Sigmoid colon (tissue), 6 donors: ENCODE measurements at regions not wholly inside any gene's neighbourhood (a gene's known extent, or its start where the extent isn't known, plus 50 kb on each side); places are given as distances from the start of the nearest gene placed in this dataset.

ENCODE experiments used
- DNase-seq: peaks from one replicate; pipeline ENCODE4 v3.0.0-alpha.2; 2019
- H3K27ac ChIP-seq, 4 donors: fragments of 200-600 bp; sonication (generic); one replicate each; pipeline ENCODE4 v1.5.1; 2016 to 2019; ENCODE audit warnings: mild to moderate bottlenecking in 1 of 4
- H3K27me3 ChIP-seq, 3 donors: fragments of 200-600 bp; sonication (generic); one replicate each; pipeline ENCODE4 v1.5.1; 2019; ENCODE audit warnings: mild to moderate bottlenecking in 1 of 3
- H3K36me3 ChIP-seq, 4 donors: fragments of 200-600 bp; sonication (generic); one replicate each; pipeline ENCODE4 v1.5.1; 2016 to 2019
- H3K4me1 ChIP-seq, 4 donors: fragments of 200-600 bp; sonication (generic); one replicate each; pipeline ENCODE4 v1.5.1; 2017 to 2019
- H3K4me3 ChIP-seq, 4 donors: fragments of 200-600 bp; sonication (generic); one replicate each; pipeline ENCODE4 v1.5.1; 2017 to 2019; ENCODE audit warnings: mild to moderate bottlenecking in 2 of 4, moderate library complexity in 1 of 4
- H3K9me3 ChIP-seq, 4 donors: fragments of 200-600 bp in 3 of 4; sonication (generic) in 3 of 4; one replicate each; pipeline versions ENCODE4 v1.5.1 to v1.6.1; 2013 to 2019
- EP300 ChIP-seq, 4 donors: sonication (generic); formaldehyde crosslinking; IDR thresholded peaks; one replicate each; pipeline ENCODE4 v1.6.1; 2017; ENCODE audit warnings: antibody characterized with exemption in 4 of 4
- POLR2A ChIP-seq, 2 donors: fragments of 450-650 bp; IDR thresholded peaks; one replicate each; pipeline ENCODE4 v1.6.1; 2016; ENCODE audit warnings: antibody characterized with exemption in 2 of 2, mild to moderate bottlenecking in 2 of 2, moderate library complexity in 2 of 2
- POLR2AphosphoS5 ChIP-seq, 4 donors: sonication (generic); formaldehyde crosslinking; IDR thresholded peaks; one replicate each; pipeline ENCODE4 v1.6.1; 2017; ENCODE audit warnings: antibody characterized with exemption in 4 of 4
- WGBS, 2 donors: extraction: QIAGEN DNeasy Blood & Tissue Kit; methylation state at CpG; one replicate each; pipeline ENCODE4 v1.1.7; 2013; 5-methylcytosine and 5-hydroxymethylcytosine counted together
- intact Hi-C: fragments of 100-400 bp; cut with DNase I; formaldehyde crosslinking; loops from one replicate; pipeline ENCODE4 v1.15.1; 2023
- TF ChIP-seq, protein P1 (sequence below), 4 experiments: fragments of 450-650 bp in 3 of 4; fragments of 200-600 bp in 1 of 4; IDR thresholded peaks; one replicate each; pipeline ENCODE4 v1.5.1; 2016 to 2019; ENCODE audit warnings: antibody characterized with exemption in 4 of 4, mild to moderate bottlenecking in 3 of 4, moderate library complexity in 2 of 4
- donor health status: healthy with polysubstance abuse.
- donor health status: healthy.

DNA sequence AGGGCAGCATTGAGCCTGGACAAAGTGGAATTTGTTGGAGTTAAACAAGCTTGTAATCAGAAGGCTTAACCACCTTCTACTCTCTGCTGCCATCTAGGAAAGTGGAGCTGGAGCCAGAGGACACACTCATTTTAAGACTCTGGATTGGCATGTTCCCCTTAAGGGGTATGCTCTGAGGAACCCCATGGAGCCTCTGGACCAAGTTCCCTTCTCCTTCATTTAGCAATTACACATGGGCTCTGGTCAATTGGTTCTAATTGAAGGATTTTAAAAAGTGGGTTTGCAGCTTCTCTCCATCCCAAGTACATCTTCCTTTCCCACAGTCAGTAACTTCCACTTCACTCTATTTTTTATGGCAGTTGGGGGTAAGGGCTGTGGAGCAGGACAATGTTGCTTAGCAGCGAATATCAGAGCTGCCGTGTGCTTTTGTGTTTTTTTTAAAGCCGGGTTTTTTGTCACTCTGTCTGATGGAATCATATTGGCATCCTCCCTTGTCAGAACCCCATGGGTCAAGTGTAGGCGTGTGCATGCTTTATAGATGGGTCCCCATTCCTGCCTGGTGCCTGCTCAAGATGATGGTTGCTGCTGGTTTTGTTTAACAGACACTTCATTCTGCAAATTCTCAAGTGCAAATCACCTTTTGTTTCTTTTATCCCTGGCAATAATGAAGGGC lies 330.7 kb upstream of the ADAMTSL1 start:
- Histone ChIP-seq H3K4me3 (no peak overlapping the region), H3K27ac (no peak overlapping the region), H3K36me3 (no peaks in the 10 kb centered on the region), H3K27me3 (peaks cover 0 to 4% (median 0%) of the 10 kb centered on the region in 3 donors), H3K9me3 (no peaks in the 10 kb centered on the region), H3K4me1 (no peaks in the 10 kb centered on the region)
- intact Hi-C loops = no loop called here
- TF ChIP-seq EP300 (IDR thresholded peaks at IDR 0.05) = no peak
- TF ChIP-seq POLR2AphosphoS5 (IDR thresholded peaks at IDR 0.05) = no peak
- no peak for TF ChIP-seq POLR2A (IDR thresholded peaks at IDR 0.05)
- TF ChIP-seq, protein P1, sequence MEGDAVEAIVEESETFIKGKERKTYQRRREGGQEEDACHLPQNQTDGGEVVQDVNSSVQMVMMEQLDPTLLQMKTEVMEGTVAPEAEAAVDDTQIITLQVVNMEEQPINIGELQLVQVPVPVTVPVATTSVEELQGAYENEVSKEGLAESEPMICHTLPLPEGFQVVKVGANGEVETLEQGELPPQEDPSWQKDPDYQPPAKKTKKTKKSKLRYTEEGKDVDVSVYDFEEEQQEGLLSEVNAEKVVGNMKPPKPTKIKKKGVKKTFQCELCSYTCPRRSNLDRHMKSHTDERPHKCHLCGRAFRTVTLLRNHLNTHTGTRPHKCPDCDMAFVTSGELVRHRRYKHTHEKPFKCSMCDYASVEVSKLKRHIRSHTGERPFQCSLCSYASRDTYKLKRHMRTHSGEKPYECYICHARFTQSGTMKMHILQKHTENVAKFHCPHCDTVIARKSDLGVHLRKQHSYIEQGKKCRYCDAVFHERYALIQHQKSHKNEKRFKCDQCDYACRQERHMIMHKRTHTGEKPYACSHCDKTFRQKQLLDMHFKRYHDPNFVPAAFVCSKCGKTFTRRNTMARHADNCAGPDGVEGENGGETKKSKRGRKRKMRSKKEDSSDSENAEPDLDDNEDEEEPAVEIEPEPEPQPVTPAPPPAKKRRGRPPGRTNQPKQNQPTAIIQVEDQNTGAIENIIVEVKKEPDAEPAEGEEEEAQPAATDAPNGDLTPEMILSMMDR (IDR thresholded peaks at IDR 0.05) = no peak
- 79 to 83% methylated on average over 4 of the region's 4 CpGs for WGBS, 2 donors
- no peak for DNase-seq

DNA sequence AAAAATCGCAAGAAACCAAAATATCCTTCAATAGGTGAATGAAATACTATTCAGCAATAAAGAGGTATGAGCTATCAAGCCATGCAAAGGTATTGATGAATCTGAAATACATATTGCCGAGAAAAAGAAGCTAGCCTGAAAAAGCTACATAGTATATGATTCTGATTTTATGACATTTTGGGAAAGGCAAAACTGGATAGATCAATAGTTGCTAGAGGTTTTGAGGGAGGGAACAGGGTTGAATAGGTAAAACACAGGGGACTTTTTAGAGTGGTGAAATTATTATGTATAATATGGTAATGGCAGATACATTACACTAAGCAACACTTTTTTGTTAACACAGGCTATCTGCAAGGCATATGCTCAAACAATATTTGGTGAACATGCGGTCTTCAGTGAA lies 327.6 kb upstream of the ADAMTSL1 start:
- H3K4me1 ChIP-seq = no peaks in the 10 kb centered on the region
- H3K27ac ChIP-seq = no peak overlapping the region
- peaks cover 0 to 3% (median 0%) of the 10 kb centered on the region in 3 donors for H3K27me3 ChIP-seq
- intact Hi-C loops = no loop called here
- no peak overlapping the region for H3K4me3 ChIP-seq
- TF ChIP-seq POLR2A (IDR thresholded peaks at IDR 0.05) (no peak), POLR2AphosphoS5 (IDR thresholded peaks at IDR 0.05) (no peak), EP300 (IDR thresholded peaks at IDR 0.05) (no peak)
- TF ChIP-seq, protein P1 (IDR thresholded peaks at IDR 0.05) = no peak
- no peak for DNase-seq
- WGBS, 2 donors = 94 to 96% methylated on average over 3 of the region's 3 CpGs
- no peaks in the 10 kb centered on the region for H3K36me3 ChIP-seq
- H3K9me3 ChIP-seq = no peaks in the 10 kb centered on the region

DNA sequence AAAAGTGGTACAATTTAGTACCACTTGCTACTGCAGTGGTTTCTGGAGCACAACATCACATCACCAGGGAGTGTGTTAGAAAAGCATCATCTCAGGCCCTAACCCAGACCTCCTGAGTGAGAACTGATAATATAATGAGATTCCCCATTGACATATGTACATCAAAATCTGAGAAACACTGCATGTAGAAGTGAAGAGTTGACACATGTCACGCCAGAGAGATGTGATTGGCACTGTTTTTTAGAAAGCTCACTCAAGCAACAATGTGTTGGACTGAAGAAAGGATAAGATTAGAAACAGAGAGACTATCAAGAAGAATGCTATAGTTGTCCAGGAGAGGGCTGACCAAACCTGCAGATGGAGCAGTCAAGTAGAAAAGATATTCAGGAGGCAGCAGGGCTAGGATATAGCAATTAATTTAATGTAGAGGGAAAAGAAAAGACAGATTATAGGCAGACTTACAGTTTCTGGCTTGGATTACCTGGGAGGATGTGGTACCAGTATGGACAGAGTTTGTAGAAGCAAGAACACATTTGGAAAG lies 324.4 kb upstream of the ADAMTSL1 start:
- TF ChIP-seq EP300 (IDR thresholded peaks at IDR 0.05) (no peak), POLR2A (IDR thresholded peaks at IDR 0.05) (no peak), POLR2AphosphoS5 (IDR thresholded peaks at IDR 0.05) (no peak)
- TF ChIP-seq, protein P1 (IDR thresholded peaks at IDR 0.05) = no peak
- DNase-seq = no peak
- Histone ChIP-seq H3K4me1 (no peaks in the 10 kb centered on the region), H3K9me3 (no peaks in the 10 kb centered on the region), H3K4me3 (no peak overlapping the region), H3K27ac (no peak overlapping the region), H3K27me3 (no peaks in the 10 kb centered on the region), H3K36me3 (no peaks in the 10 kb centered on the region)
- intact Hi-C loops = no loop called here
- 73 to 81% methylated on average over 1 of the region's 1 CpG for WGBS, 2 donors

DNA sequence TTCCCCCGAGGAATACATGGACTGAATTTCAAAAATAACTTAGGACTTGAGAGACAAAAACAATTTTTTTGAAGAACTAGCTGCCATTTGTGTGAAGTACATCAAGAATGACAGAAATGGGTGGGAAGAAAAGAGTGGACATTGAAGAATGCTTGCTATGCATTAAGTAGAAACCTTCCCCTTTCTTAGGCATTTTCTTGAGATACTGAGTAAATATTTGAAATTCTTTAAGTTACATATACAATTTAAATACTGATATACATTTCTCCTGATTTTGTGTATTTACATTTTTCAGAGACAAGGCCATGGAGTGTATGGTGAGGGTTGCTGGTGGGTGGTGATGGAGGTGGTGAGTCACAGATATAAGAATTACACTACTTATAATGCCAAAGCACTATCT lies 319.3 kb upstream of the ADAMTSL1 start:
- Histone ChIP-seq H3K4me1 (no peaks in the 10 kb centered on the region), H3K27me3 (no peaks in the 10 kb centered on the region), H3K36me3 (no peaks in the 10 kb centered on the region), H3K27ac (no peak overlapping the region), H3K9me3 (no peaks in the 10 kb centered on the region), H3K4me3 (no peak overlapping the region)
- intact Hi-C loops = no loop called here
- no peak for TF ChIP-seq POLR2AphosphoS5 (IDR thresholded peaks at IDR 0.05)
- no peak for DNase-seq
- 76 to 83% methylated on average over 1 of the region's 1 CpG for WGBS, 2 donors

DNA sequence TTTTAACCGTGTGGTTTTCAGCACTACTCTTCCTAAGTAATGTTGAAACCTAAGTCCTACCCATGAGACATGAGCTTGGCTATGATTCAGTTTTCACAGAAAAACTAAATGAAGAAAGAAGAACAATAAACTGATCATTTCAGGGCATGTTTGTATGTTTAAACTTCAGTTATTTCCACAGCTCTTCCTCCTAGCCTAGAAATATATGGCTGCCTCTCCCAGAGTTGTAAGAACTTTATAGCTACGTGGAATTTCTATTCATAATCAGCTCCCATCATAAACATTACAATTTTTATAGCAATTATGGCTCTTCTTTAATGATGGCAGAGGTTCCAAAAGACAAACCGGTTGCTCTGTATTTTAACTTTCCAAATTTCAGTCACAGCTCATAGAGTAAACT lies 314.7 kb upstream of the ADAMTSL1 start:
- Histone ChIP-seq H3K4me3 (no peak overlapping the region), H3K9me3 (no peaks in the 10 kb centered on the region), H3K27ac (no peak overlapping the region), H3K4me1 (no peaks in the 10 kb centered on the region), H3K27me3 (no peaks in the 10 kb centered on the region), H3K36me3 (no peaks in the 10 kb centered on the region)
- 12 to 52% methylated on average over 3 of the region's 3 CpGs for WGBS, 2 donors
- no peak for DNase-seq
- no peak for TF ChIP-seq EP300 (IDR thresholded peaks at IDR 0.05)
- intact Hi-C loops = no loop called here

DNA sequence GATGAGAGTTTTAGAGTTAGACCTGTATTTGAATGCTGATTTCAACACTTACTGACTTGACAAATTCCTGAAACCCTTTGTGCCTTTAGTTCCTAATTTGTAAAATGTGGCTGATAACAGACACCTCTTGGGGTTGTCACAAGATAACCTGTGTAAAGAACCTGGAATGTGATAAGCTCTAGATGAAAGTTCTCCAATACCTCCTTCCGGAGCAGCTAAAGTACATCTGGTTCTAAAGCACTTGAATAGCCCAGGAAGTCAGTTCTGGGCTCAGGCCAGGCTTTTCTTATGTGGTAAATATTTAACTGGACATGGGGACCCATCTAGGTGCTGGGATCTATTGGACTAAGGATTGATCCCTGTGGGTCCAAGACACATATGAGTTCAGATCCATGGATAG lies 310.8 kb upstream of the ADAMTSL1 start:
- Histone ChIP-seq H3K9me3 (no peaks in the 10 kb centered on the region), H3K36me3 (no peaks in the 10 kb centered on the region), H3K27ac (no peak overlapping the region), H3K4me3 (no peak overlapping the region), H3K4me1 (no peaks in the 10 kb centered on the region), H3K27me3 (no peaks in the 10 kb centered on the region)
- TF ChIP-seq, protein P1 (IDR thresholded peaks at IDR 0.05) = no peak
- TF ChIP-seq POLR2AphosphoS5 (IDR thresholded peaks at IDR 0.05) (no peak), POLR2A (IDR thresholded peaks at IDR 0.05) (no peak), EP300 (IDR thresholded peaks at IDR 0.05) (no peak)
- intact Hi-C loops = no loop called here
- no peak for DNase-seq
- WGBS, 2 donors = 30 to 75% methylated on average over 1 of the region's 1 CpG
